H9 (cell line): ENCODE measurements at regions not wholly inside any gene's neighbourhood (a gene's known extent, or its start where the extent isn't known, plus 50 kb on each side); places are given as distances from the start of the nearest gene placed in this dataset.
"Not testable (repeated sequence)": the region's sequence is repeated elsewhere in the genome, so short reads cannot be mapped to it uniquely, and the experiment has no call there.

Experiments
- DNase-seq: peaks from one replicate; pipeline ENCODE4 v3.0.0-alpha.2; 2017
- H2AFZ ChIP-seq: one replicate; pipeline ENCODE4 v1.6.1; 2013; ENCODE audit warnings: mild to moderate bottlenecking, low read length, control low read depth, moderate library complexity
- H2AK5ac ChIP-seq: 2 replicates; pipeline ENCODE4 v1.6.1; 2013; ENCODE audit warnings: low read length, control low read depth, mixed read lengths; ENCODE audit not compliant: insufficient read length
- H2BK120ac ChIP-seq: one replicate; pipeline ENCODE4 v1.6.1; 2013; ENCODE audit warnings: low read depth, mild to moderate bottlenecking, low read length, control low read depth, inconsistent platforms; ENCODE audit not compliant: poor library complexity, severe bottlenecking
- H2BK12ac ChIP-seq: 2 replicates; pipeline ENCODE4 v1.6.1; 2013; ENCODE audit warnings: low read length, control low read depth, mixed read lengths, low read depth; ENCODE audit not compliant: insufficient read length
- H2BK15ac ChIP-seq: 2 replicates; pipeline ENCODE4 v1.6.1; 2013; ENCODE audit warnings: low read depth, low read length, control low read depth
- H2BK20ac ChIP-seq: one replicate; pipeline ENCODE4 v1.6.1; 2013; ENCODE audit warnings: low read depth, mild to moderate bottlenecking, low read length, control low read depth, inconsistent platforms; ENCODE audit not compliant: poor library complexity, severe bottlenecking
- H2BK5ac ChIP-seq: 2 replicates; pipeline ENCODE4 v1.6.1; 2013; ENCODE audit warnings: low read length, control low read depth, mixed read lengths; ENCODE audit not compliant: insufficient read length
- H3K14ac ChIP-seq: 2 replicates; pipeline ENCODE4 v1.6.1; 2013; ENCODE audit warnings: low read length, control low read depth; ENCODE audit not compliant: insufficient read depth
- H3K18ac ChIP-seq: 2 replicates; pipeline ENCODE4 v1.6.1; 2013; ENCODE audit warnings: low read depth, mild to moderate bottlenecking, mixed read lengths, low read length, control low read depth; ENCODE audit not compliant: insufficient read length
- H3K23ac ChIP-seq: 2 replicates; pipeline ENCODE4 v1.6.1; 2013; ENCODE audit warnings: low read length, control low read depth, mixed read lengths, low read depth; ENCODE audit not compliant: insufficient read length
- H3K23me2 ChIP-seq: 2 replicates; pipeline ENCODE4 v1.6.1; 2013; ENCODE audit warnings: low read depth, mild to moderate bottlenecking, mixed read lengths, low read length, control low read depth; ENCODE audit not compliant: insufficient read length, poor library complexity, severe bottlenecking
- H3K27ac ChIP-seq: 2 replicates; pipeline ENCODE4 v1.5.1; 2013; ENCODE audit warnings: low read length, control low read depth, mixed read lengths, low read depth; ENCODE audit not compliant: insufficient read length
- H3K27me3 ChIP-seq: 2 replicates; pipeline ENCODE4 v1.6.1; 2013; ENCODE audit warnings: low read length, control low read depth, inconsistent platforms; ENCODE audit not compliant: insufficient read depth
- H3K4ac ChIP-seq: 2 replicates; pipeline ENCODE4 v1.6.1; 2013; ENCODE audit warnings: low read depth, mild to moderate bottlenecking, control low read depth, inconsistent platforms, low read length, moderate library complexity
- H3K4me1 ChIP-seq: 2 replicates; pipeline ENCODE4 v1.6.1; 2013; ENCODE audit warnings: low read length, control low read depth, inconsistent platforms; ENCODE audit not compliant: insufficient read depth
- H3K4me2 ChIP-seq: 2 replicates; pipeline ENCODE4 v1.6.1; 2013; ENCODE audit warnings: low read length, control low read depth, mixed read lengths; ENCODE audit not compliant: insufficient read length, insufficient read depth
- H3K56ac ChIP-seq: 2 replicates; pipeline ENCODE4 v1.6.1; 2013; ENCODE audit warnings: low read depth, mild to moderate bottlenecking, mixed read lengths, low read length, control low read depth; ENCODE audit not compliant: insufficient read length
- H3K79me1 ChIP-seq: 2 replicates; pipeline ENCODE4 v1.6.1; 2013; ENCODE audit warnings: low read depth, mild to moderate bottlenecking, moderate library complexity, low read length, control low read depth, inconsistent platforms; ENCODE audit not compliant: insufficient read depth, poor library complexity, severe bottlenecking
- H3K79me2 ChIP-seq: 2 replicates; pipeline ENCODE4 v1.6.1; 2013; ENCODE audit warnings: low read length, control low read depth, inconsistent platforms; ENCODE audit not compliant: insufficient read depth
- H3K9ac ChIP-seq: 2 replicates; pipeline ENCODE4 v1.6.1; 2013; ENCODE audit warnings: low read length, control low read depth, mixed read lengths; ENCODE audit not compliant: insufficient read length; ENCODE audit errors: extremely low read depth
- H3K9me3 ChIP-seq: one replicate; pipeline ENCODE4 v1.6.1; 2013; ENCODE audit warnings: low read depth, low read length, inconsistent platforms; ENCODE audit not compliant: control insufficient read depth
- H3T11ph ChIP-seq: one replicate; pipeline ENCODE4 v1.6.1; 2013; ENCODE audit warnings: mild to moderate bottlenecking, low read length, control low read depth, inconsistent platforms
- H4K20me1 ChIP-seq: one replicate; pipeline ENCODE4 v1.6.1; 2013; ENCODE audit not compliant: control insufficient read depth, insufficient read length, insufficient read depth
- H4K5ac ChIP-seq: 2 replicates; pipeline ENCODE4 v1.6.1; 2013; ENCODE audit warnings: low read depth, mild to moderate bottlenecking, mixed read lengths, low read length, control low read depth; ENCODE audit not compliant: insufficient read length
- H4K8ac ChIP-seq: replicated peaks from 2 replicates; pipeline ENCODE4 v1.6.1; 2013; ENCODE audit warnings: low read length, control low read depth, mixed read lengths, low read depth; ENCODE audit not compliant: insufficient read length
- H4K91ac ChIP-seq: 2 replicates; pipeline ENCODE4 v1.6.1; 2013; ENCODE audit warnings: low read depth, mild to moderate bottlenecking, moderate library complexity, mixed read lengths, low read length, control low read depth; ENCODE audit not compliant: insufficient read length
- H3K27ac Mint-ChIP-seq, 3 experiments: 2 replicates in 2 of 3; 3 replicates in 1 of 3; pipeline ENCODE4 v1.8.0; 2020 to 2021; ENCODE audit warnings: mixed read lengths in 3 of 3, mild to moderate bottlenecking in 1 of 3, moderate library complexity in 1 of 3
- H3K27me3 Mint-ChIP-seq: 2 replicates; pipeline ENCODE4 v1.8.0; 2021; ENCODE audit warnings: low read depth, mild to moderate bottlenecking, moderate library complexity, mixed read lengths
- H3K36me3 Mint-ChIP-seq, 3 experiments: 2 replicates in 2 of 3; 3 replicates in 1 of 3; pipeline ENCODE4 v1.8.0; 2020 to 2021; ENCODE audit warnings: low read depth in 3 of 3, mixed read lengths in 3 of 3; ENCODE audit not compliant: insufficient read depth in 1 of 3
- H3K4me1 Mint-ChIP-seq, 2 experiments: 2 replicates each; pipeline ENCODE4 v1.8.0; 2020; ENCODE audit warnings: mixed read lengths in 2 of 2
- H3K4me3 Mint-ChIP-seq, 2 experiments: 2 replicates in 1 of 2; 3 replicates in 1 of 2; pipeline ENCODE4 v1.8.0; 2020 to 2021; ENCODE audit warnings: mild to moderate bottlenecking in 2 of 2, mixed read lengths in 2 of 2, moderate library complexity in 1 of 2
- H3K9me3 Mint-ChIP-seq, 2 experiments: 2 replicates in 1 of 2; 3 replicates in 1 of 2; pipeline ENCODE4 v1.8.0; 2020; ENCODE audit warnings: mild to moderate bottlenecking in 2 of 2, mixed read lengths in 2 of 2, moderate library complexity in 1 of 2
- TF ChIP-seq, protein P1 (sequence below): fragments of 200-600 bp; sonication (generic); conservative IDR thresholded peaks from 3 replicates; pipeline ENCODE4 v1.8.0; 2021; ENCODE audit warnings: antibody characterized with exemption, mild to moderate bottlenecking

DNA sequence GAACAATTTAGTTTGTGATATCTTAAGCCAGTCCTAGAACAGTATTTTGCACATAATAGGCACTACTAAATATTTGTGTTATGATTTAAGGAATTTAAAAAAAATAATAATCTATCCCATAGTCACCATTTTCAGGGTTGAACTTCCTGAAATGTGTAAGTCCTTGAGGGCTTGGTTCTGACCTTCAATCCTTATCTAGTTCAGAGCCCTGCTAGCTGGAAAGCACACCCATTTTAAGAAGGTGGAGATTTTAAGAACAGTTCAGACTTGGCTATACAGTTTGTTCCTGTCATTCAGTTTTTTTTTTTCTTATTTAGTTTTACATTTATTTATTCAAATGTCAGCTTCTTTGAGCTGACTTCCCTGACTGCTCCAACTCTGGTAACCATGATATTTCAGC lies 183.4 kb upstream of the MAGI2 start:
- no peak overlapping the region for H2BK5ac ChIP-seq
- H2AFZ ChIP-seq: no peak overlapping the region

DNA sequence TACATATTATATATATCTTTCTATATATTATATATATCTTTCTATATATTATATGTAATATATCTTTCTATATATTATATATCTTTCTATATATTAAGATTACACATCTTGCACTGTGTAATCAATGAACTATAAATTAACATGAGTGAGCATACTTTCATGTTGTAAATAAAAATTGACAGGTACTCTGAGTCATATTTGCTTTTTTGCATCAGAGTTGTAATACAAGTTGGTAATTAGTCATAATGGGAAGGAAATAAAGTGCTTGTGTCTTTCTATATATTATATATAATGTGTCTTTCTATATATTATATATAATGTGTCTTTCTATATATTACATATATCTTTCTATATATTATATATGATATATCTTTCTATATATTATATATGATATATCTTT lies 172.5 kb upstream of the MAGI2 start:
- not testable (repeated sequence) for H3K9me3 Mint-ChIP-seq, H3K9ac ChIP-seq, H3K27me3 Mint-ChIP-seq, H2AFZ ChIP-seq, H3K4me1 Mint-ChIP-seq, H3K56ac ChIP-seq, H2BK15ac ChIP-seq, H2BK120ac ChIP-seq, H3K14ac ChIP-seq, H3K4me1 ChIP-seq, H3T11ph ChIP-seq, H3K23me2 ChIP-seq, H2BK12ac ChIP-seq, H2BK5ac ChIP-seq, H3K79me1 ChIP-seq, H3K79me2 ChIP-seq, DNase-seq, H3K27me3 ChIP-seq, H3K4me2 ChIP-seq, H4K20me1 ChIP-seq, H2BK20ac ChIP-seq, H3K36me3 Mint-ChIP-seq, H3K4ac ChIP-seq, H3K27ac Mint-ChIP-seq, H4K91ac ChIP-seq, H4K5ac ChIP-seq, H3K23ac ChIP-seq, H2AK5ac ChIP-seq, H3K4me3 Mint-ChIP-seq, H4K8ac ChIP-seq, H3K9me3 ChIP-seq, H3K18ac ChIP-seq, H3K27ac ChIP-seq

More for the DNA sequence above, 183.4 kb upstream of the MAGI2 start:
- H3K4me1 Mint-ChIP-seq: no peaks in the 10 kb centered on the region
- H3K36me3 Mint-ChIP-seq: no peaks in the 10 kb centered on the region
- no peak overlapping the region for H3K4me2 ChIP-seq
- no peak overlapping the region for H3K4ac ChIP-seq
- H2BK12ac ChIP-seq: no peak overlapping the region
- no peaks in the 10 kb centered on the region for H3K79me2 ChIP-seq
- no peak overlapping the region for H4K5ac ChIP-seq
- no peak overlapping the region for H3K27ac Mint-ChIP-seq
- H4K91ac ChIP-seq: no peak overlapping the region
- H2BK15ac ChIP-seq: no peak overlapping the region
- no peak overlapping the region for H3T11ph ChIP-seq
- H3K27me3 ChIP-seq: no peaks in the 10 kb centered on the region
- H3K9me3 ChIP-seq: no peaks in the 10 kb centered on the region
- H3K4me1 ChIP-seq: no peaks in the 10 kb centered on the region
- H3K79me1 ChIP-seq: no peaks in the 10 kb centered on the region
- H4K20me1 ChIP-seq: no peaks in the 10 kb centered on the region
- H3K18ac ChIP-seq: no peak overlapping the region
- H2AK5ac ChIP-seq: no peak overlapping the region
- H3K27me3 Mint-ChIP-seq: peaks cover 4% of the 10 kb centered on the region; the same call in 1 of the 2 replicates
- H3K4me3 Mint-ChIP-seq: no peak overlapping the region
- no peak overlapping the region for H4K8ac ChIP-seq
- no peak for DNase-seq
- TF ChIP-seq, protein P1, sequence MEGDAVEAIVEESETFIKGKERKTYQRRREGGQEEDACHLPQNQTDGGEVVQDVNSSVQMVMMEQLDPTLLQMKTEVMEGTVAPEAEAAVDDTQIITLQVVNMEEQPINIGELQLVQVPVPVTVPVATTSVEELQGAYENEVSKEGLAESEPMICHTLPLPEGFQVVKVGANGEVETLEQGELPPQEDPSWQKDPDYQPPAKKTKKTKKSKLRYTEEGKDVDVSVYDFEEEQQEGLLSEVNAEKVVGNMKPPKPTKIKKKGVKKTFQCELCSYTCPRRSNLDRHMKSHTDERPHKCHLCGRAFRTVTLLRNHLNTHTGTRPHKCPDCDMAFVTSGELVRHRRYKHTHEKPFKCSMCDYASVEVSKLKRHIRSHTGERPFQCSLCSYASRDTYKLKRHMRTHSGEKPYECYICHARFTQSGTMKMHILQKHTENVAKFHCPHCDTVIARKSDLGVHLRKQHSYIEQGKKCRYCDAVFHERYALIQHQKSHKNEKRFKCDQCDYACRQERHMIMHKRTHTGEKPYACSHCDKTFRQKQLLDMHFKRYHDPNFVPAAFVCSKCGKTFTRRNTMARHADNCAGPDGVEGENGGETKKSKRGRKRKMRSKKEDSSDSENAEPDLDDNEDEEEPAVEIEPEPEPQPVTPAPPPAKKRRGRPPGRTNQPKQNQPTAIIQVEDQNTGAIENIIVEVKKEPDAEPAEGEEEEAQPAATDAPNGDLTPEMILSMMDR: no peak
- no peak overlapping the region for H2BK120ac ChIP-seq
- no peak overlapping the region for H3K9ac ChIP-seq
- no peak overlapping the region for H2BK20ac ChIP-seq
- no peak overlapping the region for H3K56ac ChIP-seq
- no peak overlapping the region for H3K23ac ChIP-seq
- H3K23me2 ChIP-seq: no peaks in the 10 kb centered on the region
- no peak overlapping the region for H3K14ac ChIP-seq
- H3K9me3 Mint-ChIP-seq: no peaks in the 10 kb centered on the region
- H3K27ac ChIP-seq: no peak overlapping the region
